ENCODE measurements at regions not wholly inside any gene's neighbourhood (a gene's known extent, or its start where the extent isn't known, plus 50 kb on each side); places are given as distances from the start of the nearest gene placed in this dataset.

DNA sequence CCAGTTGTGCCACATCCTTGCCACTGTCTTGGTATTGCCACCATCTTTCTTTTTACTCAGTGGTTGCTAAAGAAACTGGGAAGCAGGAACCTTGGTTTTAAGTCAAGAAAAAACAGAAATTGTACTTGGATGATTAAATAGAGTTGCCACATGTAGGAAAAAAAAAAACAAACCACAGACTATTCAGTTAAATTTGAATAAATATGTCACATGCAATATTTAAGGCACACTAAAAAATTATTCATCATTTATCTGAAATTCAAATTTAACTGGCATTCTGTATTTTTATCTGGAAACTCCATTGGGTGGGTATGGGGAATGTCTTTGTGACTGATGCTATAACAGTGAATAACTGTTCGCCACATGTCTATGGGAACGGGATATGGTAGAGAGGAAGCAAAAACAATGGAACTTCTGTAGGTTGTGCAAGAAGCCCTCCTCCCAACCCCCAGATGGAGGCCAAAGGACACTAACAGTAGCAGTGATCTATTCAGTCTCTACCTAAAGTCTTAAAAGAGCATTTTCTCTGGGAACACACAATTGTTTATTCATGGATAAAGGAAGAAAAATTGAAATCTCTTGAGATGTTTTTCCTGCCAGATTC, 57.0 kb upstream of the PLAC8 start:
- DNase-seq (ENCODE audit: low read depth in 3 of 3), result no peak

DNA sequence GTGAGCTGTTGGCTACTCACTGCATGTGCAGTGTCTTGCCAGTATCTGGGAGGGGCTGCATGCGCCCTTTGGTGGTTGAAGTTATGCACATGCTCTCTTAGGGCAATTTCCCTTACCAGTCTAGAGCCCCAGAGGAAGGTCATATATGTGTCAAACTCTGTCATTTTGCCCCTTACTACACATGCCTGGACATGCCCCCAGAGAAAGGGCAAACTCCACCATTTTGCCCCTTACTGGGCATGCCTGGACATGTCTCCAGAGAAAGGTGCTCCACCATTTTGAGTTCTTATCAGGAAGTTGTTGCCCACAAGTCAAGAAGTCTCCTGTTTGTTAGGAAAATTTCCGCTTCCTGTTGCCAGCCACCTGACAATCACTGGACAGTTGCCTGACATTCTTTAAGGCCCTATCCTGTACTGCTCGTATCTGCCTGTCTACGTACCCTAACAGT, 56.4 kb upstream of the PLAC8 start:
- DNase-seq (ENCODE audit: low read depth in 3 of 3), result no peak
